ENCODE measurements at regions not wholly inside any gene's neighbourhood (a gene's known extent, or its start where the extent isn't known, plus 50 kb on each side); places are given as distances from the start of the nearest gene placed in this dataset.

DNA sequence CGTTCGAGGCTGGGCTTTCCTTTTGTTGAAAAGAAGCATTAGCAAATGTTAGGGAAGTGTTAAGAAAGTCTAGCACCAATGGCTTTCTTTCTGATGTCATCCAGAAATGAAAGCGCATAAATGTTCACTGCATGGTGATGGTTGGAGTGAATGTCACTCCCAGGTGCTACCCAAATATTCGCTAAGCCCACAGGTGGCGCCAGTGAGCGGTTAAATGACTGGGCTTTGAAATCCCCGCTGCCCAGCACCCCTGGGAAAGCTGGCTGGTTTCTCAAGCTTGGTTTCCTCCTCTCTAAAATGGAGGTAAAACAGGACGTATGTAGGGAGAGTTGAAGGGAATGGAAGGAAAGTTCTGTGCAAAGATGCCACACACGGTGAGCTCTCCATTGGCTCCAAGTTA is 104.4 kb downstream of the IRX5 start:
- TF ChIP-seq, protein P1, sequence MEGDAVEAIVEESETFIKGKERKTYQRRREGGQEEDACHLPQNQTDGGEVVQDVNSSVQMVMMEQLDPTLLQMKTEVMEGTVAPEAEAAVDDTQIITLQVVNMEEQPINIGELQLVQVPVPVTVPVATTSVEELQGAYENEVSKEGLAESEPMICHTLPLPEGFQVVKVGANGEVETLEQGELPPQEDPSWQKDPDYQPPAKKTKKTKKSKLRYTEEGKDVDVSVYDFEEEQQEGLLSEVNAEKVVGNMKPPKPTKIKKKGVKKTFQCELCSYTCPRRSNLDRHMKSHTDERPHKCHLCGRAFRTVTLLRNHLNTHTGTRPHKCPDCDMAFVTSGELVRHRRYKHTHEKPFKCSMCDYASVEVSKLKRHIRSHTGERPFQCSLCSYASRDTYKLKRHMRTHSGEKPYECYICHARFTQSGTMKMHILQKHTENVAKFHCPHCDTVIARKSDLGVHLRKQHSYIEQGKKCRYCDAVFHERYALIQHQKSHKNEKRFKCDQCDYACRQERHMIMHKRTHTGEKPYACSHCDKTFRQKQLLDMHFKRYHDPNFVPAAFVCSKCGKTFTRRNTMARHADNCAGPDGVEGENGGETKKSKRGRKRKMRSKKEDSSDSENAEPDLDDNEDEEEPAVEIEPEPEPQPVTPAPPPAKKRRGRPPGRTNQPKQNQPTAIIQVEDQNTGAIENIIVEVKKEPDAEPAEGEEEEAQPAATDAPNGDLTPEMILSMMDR (IDR thresholded peaks at IDR 0.05; ENCODE audit: low read depth, low read length, poor library complexity, severe bottlenecking): peak; percentile 77
- TF ChIP-seq EZH2phosphoT487 (IDR thresholded peaks at IDR 0.05; ENCODE audit: borderline replicate concordance, low read length): no peak

Data from DOHH2 (cell line).